ENCODE measurements at regions not wholly inside any gene's neighbourhood (a gene's known extent, or its start where the extent isn't known, plus 50 kb on each side); places are given as distances from the start of the nearest gene placed in this dataset.

DNA sequence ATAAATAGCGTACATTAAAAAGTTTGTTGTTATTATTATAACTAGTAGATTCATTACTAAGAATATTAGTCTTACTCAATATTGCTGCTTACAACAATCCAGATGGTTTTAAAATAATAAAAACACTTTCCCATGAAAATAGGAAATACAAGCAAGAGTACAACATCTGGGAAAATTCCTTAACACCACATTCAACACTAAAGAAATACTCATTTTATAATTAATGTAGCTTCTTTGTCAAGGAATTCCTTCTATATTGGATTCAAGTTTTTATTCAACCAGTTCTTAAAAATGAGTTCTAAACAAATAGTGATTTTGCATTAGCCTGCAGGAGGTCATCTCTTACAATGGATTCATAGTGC, 650.3 kb upstream of the SLC35B3 start:
- TF ChIP-seq TEAD4 (IDR thresholded peaks at IDR 0.05) = no peak
- TF ChIP-seq FOXM1 (IDR thresholded peaks at IDR 0.05; ENCODE audit: borderline replicate concordance, low read depth) = no peak
- TF ChIP-seq EP300 (IDR thresholded peaks at IDR 0.05; ENCODE audit: borderline replicate concordance) = no peak
- TF ChIP-seq CEBPB (IDR thresholded peaks at IDR 0.05) = no peak
- TF ChIP-seq TCF12 (IDR thresholded peaks at IDR 0.05; ENCODE audit: low read depth) = no peak

DNA sequence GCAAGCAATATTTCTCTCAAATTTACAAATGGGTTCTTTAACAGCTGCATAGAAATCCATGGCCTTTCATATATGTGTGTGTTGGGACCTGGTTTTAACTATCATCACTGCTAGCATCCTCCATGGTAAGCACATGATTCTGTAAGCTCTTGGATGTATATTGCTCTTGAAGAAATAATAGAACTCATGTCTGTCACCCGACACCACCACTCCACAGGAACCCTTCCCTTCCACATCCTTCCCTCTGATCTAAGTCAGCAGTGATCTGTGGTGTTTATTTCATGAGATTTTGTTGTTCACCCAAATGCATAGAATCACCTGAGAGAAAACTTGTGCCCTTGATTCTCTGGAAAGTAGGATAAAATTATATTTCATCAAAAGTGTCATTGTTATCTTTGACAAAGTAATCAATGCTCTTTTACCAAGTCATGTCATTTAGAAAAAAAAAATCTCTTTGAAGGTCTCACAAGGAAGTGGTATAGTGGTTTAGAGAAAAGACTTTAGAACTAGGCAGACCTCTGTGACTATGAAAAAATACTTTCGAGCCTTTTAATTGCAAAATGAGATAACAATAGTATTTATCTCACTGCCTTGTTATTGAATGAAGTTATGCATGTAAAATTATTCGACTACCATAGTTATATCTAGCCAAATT, 649.8 kb upstream of the SLC35B3 start:
- TF ChIP-seq TCF12 (IDR thresholded peaks at IDR 0.05; ENCODE audit: low read depth) = no peak
- TF ChIP-seq, protein P1, sequence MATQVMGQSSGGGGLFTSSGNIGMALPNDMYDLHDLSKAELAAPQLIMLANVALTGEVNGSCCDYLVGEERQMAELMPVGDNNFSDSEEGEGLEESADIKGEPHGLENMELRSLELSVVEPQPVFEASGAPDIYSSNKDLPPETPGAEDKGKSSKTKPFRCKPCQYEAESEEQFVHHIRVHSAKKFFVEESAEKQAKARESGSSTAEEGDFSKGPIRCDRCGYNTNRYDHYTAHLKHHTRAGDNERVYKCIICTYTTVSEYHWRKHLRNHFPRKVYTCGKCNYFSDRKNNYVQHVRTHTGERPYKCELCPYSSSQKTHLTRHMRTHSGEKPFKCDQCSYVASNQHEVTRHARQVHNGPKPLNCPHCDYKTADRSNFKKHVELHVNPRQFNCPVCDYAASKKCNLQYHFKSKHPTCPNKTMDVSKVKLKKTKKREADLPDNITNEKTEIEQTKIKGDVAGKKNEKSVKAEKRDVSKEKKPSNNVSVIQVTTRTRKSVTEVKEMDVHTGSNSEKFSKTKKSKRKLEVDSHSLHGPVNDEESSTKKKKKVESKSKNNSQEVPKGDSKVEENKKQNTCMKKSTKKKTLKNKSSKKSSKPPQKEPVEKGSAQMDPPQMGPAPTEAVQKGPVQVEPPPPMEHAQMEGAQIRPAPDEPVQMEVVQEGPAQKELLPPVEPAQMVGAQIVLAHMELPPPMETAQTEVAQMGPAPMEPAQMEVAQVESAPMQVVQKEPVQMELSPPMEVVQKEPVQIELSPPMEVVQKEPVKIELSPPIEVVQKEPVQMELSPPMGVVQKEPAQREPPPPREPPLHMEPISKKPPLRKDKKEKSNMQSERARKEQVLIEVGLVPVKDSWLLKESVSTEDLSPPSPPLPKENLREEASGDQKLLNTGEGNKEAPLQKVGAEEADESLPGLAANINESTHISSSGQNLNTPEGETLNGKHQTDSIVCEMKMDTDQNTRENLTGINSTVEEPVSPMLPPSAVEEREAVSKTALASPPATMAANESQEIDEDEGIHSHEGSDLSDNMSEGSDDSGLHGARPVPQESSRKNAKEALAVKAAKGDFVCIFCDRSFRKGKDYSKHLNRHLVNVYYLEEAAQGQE (IDR thresholded peaks at IDR 0.05; ENCODE audit: low read depth) = no peak
- no peak for TF ChIP-seq TAF1 (IDR thresholded peaks at IDR 0.05; ENCODE audit: low read depth)
- no peak for TF ChIP-seq FOXM1 (IDR thresholded peaks at IDR 0.05; ENCODE audit: borderline replicate concordance, low read depth)
- TF ChIP-seq, protein P2, sequence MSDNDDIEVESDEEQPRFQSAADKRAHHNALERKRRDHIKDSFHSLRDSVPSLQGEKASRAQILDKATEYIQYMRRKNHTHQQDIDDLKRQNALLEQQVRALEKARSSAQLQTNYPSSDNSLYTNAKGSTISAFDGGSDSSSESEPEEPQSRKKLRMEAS (IDR thresholded peaks at IDR 0.05) = no peak
- TF ChIP-seq, protein P3, sequence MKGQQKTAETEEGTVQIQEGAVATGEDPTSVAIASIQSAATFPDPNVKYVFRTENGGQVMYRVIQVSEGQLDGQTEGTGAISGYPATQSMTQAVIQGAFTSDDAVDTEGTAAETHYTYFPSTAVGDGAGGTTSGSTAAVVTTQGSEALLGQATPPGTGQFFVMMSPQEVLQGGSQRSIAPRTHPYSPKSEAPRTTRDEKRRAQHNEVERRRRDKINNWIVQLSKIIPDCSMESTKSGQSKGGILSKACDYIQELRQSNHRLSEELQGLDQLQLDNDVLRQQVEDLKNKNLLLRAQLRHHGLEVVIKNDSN (IDR thresholded peaks at IDR 0.05) = no peak
- no peak for TF ChIP-seq YY1 (IDR thresholded peaks at IDR 0.05; ENCODE audit: low read depth)
- no peak for TF ChIP-seq RAD21 (IDR thresholded peaks at IDR 0.05; ENCODE audit: low read depth)
- no peak for TF ChIP-seq ZBTB7A (IDR thresholded peaks at IDR 0.05; ENCODE audit: low read depth)

DNA sequence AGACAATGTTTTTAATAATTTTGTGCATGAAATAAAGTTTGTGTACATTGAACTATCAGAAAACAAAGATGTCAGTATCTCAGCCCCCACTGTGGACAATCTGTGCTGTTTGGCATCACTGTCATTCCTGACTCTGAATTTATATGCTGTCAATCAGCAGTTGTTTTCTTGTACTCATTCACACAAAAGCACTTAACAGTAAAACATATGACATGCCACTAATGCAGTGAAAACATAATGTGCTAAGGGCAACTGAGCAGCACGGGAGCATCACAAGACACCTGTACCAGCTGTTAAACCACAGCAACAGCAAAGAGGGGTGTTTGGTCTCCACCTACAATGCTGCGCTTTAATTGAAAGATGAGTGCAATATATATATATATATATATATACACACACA, 647.8 kb upstream of the SLC35B3 start:
- TF ChIP-seq EP300 (IDR thresholded peaks at IDR 0.05; ENCODE audit: borderline replicate concordance) (no peak), ZBTB7A (IDR thresholded peaks at IDR 0.05; ENCODE audit: low read depth) (no peak), RAD21 (IDR thresholded peaks at IDR 0.05; ENCODE audit: low read depth) (no peak), FOXM1 (IDR thresholded peaks at IDR 0.05; ENCODE audit: borderline replicate concordance, low read depth) (no peak), TEAD4 (IDR thresholded peaks at IDR 0.05) (no peak)
- TF ChIP-seq, protein P3 (IDR thresholded peaks at IDR 0.05) = no peak

DNA sequence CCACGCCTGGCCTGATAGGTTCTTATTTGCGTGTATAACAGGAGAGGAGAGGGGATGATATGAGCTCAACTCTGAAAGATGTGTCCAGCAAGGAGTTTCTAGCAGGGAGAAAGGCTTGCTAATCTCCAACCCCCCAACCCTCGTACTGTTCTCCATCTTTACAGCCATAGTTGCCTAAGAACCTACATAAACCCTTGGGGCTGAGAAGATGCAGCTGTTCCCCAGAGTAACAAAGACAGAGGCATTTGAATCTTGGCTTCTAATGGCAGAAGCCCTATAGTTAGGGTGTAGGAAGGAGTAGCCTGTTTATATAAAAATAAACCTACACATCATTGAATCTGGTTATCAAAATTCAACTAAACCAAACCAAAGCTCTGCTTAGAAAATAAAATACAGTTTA, 631.4 kb upstream of the SLC35B3 start:
- no peak for TF ChIP-seq CEBPB (IDR thresholded peaks at IDR 0.05)
- TF ChIP-seq CREB1 (IDR thresholded peaks at IDR 0.05; ENCODE audit: low read depth) = no peak
- TF ChIP-seq FOXM1 (IDR thresholded peaks at IDR 0.05; ENCODE audit: borderline replicate concordance, low read depth) = no peak
- TF ChIP-seq EP300 (IDR thresholded peaks at IDR 0.05; ENCODE audit: borderline replicate concordance) = no peak
- TF ChIP-seq, protein P3 (IDR thresholded peaks at IDR 0.05) = no peak
- TF ChIP-seq YY1 (IDR thresholded peaks at IDR 0.05; ENCODE audit: low read depth) = no peak
- TF ChIP-seq ZBTB7A (IDR thresholded peaks at IDR 0.05; ENCODE audit: low read depth) = no peak
- TF ChIP-seq, protein P1 (IDR thresholded peaks at IDR 0.05; ENCODE audit: low read depth) = no peak
- no peak for TF ChIP-seq TEAD4 (IDR thresholded peaks at IDR 0.05)
- TF ChIP-seq, protein P2 (IDR thresholded peaks at IDR 0.05) = no peak
- no peak for TF ChIP-seq TCF12 (IDR thresholded peaks at IDR 0.05; ENCODE audit: low read depth)
- no peak for TF ChIP-seq TAF1 (IDR thresholded peaks at IDR 0.05; ENCODE audit: low read depth)
- no peak for TF ChIP-seq NFIC (IDR thresholded peaks at IDR 0.05)
- TF ChIP-seq EGR1 (IDR thresholded peaks at IDR 0.05) = no peak
- TF ChIP-seq RAD21 (IDR thresholded peaks at IDR 0.05; ENCODE audit: low read depth) = no peak

DNA sequence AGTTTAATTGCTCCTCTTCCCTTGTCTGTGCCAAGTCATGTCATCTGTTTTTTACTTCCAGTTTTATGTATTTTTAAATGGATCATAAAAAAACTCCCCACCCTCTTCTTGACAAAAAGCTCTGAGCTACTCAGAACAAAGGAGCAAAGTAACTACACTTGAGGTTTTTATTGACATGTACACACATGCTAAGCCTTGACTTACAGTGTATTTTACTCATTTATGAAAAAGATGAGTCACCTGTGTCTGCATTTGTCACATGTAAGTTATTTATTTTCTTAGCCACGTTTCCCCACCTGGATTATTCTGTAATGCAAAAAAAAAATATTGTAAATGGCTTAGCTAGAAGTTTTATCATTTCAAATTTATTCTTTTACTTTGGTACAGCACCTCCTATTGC, 628.8 kb upstream of the SLC35B3 start:
- no peak for TF ChIP-seq CEBPB (IDR thresholded peaks at IDR 0.05)
- TF ChIP-seq, protein P3 (IDR thresholded peaks at IDR 0.05) = no peak
- TF ChIP-seq, protein P2 (IDR thresholded peaks at IDR 0.05) = no peak
- TF ChIP-seq RAD21 (IDR thresholded peaks at IDR 0.05; ENCODE audit: low read depth) = no peak
- TF ChIP-seq, protein P1 (IDR thresholded peaks at IDR 0.05; ENCODE audit: low read depth) = no peak
- no peak for TF ChIP-seq EGR1 (IDR thresholded peaks at IDR 0.05)
- no peak for TF ChIP-seq NFIC (IDR thresholded peaks at IDR 0.05)
- no peak for TF ChIP-seq TEAD4 (IDR thresholded peaks at IDR 0.05)
- TF ChIP-seq ZBTB7A (IDR thresholded peaks at IDR 0.05; ENCODE audit: low read depth) = no peak
- no peak for TF ChIP-seq CREB1 (IDR thresholded peaks at IDR 0.05; ENCODE audit: low read depth)
- no peak for TF ChIP-seq YY1 (IDR thresholded peaks at IDR 0.05; ENCODE audit: low read depth)
- TF ChIP-seq EP300 (IDR thresholded peaks at IDR 0.05; ENCODE audit: borderline replicate concordance) = no peak

Data from Ishikawa (cell line).